ENCODE measurements at regions not wholly inside any gene's neighbourhood (a gene's known extent, or its start where the extent isn't known, plus 50 kb on each side); places are given as distances from the start of the nearest gene placed in this dataset.

DNA sequence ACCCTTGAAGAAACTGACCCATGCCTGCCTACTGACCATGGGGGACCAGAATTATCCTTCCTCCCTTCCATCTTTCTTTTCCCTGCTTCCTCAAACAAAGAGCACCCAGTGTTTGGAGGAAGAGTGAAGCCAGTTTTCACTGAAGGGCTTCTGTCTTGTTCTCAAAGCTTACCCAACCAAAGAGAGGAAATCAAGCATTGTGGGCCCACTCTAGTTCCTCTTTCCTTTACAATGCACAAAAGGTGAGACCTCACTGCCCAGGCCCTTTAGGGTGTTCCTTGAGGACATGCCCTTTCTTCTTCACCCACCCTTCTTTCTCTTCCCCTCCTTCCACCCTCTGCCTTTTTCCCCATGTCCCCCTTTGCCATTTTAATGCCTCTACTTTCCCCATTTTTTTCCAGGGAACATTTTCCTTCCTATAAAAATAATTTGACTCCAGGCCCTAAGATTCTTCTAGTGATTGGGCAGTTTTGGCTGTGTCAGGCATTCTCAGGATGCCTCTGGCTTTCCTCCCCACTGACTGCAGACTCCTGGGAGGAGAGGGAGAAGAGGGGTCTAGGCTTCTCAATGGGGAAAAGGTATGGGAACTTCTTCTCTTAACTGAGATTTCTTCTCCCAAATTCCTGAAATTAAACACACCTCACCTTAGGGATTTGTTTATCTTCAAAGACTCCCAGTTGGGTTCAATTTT, 126.6 kb upstream of the RMDN2 start:
- Histone ChIP-seq H3K4me1 (ENCODE audit: insufficient read depth, low read length) (no peaks in the 10 kb centered on the region), H3K79me2 (ENCODE audit: insufficient read depth, low read length) (no peaks in the 10 kb centered on the region), H2AFZ (ENCODE audit: low read depth, low read length) (no peak overlapping the region), H3K9me3 (ENCODE audit: insufficient read depth, low read length, severe bottlenecking) (no peaks in the 10 kb centered on the region), H3K27ac (ENCODE audit: low read length) (no peak overlapping the region), H3K4me2 (ENCODE audit: insufficient read depth, low read length) (no peak overlapping the region), H3K9ac (ENCODE audit: low read depth, low read length) (no peak overlapping the region), H3K4me3 (ENCODE audit: low read depth in 1 of 2, low read length in 2 of 2) (no peak overlapping the region), H3K27me3 (ENCODE audit: insufficient read depth, low read length, poor library complexity) (no peaks in the 10 kb centered on the region), H4K20me1 (ENCODE audit: insufficient read depth, low read length) (no peaks in the 10 kb centered on the region), H3K36me3 (ENCODE audit: insufficient read depth, low read length) (no peaks in the 10 kb centered on the region)
- ATAC-seq (ENCODE audit: insufficient read depth, low read depth) (no peak), DNase-seq (no peak)
- TF ChIP-seq, protein P1, sequence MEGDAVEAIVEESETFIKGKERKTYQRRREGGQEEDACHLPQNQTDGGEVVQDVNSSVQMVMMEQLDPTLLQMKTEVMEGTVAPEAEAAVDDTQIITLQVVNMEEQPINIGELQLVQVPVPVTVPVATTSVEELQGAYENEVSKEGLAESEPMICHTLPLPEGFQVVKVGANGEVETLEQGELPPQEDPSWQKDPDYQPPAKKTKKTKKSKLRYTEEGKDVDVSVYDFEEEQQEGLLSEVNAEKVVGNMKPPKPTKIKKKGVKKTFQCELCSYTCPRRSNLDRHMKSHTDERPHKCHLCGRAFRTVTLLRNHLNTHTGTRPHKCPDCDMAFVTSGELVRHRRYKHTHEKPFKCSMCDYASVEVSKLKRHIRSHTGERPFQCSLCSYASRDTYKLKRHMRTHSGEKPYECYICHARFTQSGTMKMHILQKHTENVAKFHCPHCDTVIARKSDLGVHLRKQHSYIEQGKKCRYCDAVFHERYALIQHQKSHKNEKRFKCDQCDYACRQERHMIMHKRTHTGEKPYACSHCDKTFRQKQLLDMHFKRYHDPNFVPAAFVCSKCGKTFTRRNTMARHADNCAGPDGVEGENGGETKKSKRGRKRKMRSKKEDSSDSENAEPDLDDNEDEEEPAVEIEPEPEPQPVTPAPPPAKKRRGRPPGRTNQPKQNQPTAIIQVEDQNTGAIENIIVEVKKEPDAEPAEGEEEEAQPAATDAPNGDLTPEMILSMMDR (IDR thresholded peaks at IDR 0.05; ENCODE audit: borderline replicate concordance, extremely low read depth, low read length, poor library complexity, severe bottlenecking): no peak
- no peak for TF ChIP-seq EZH2 (IDR thresholded peaks at IDR 0.05; ENCODE audit: borderline replicate concordance, low read depth, low read length, severe bottlenecking)

DNA sequence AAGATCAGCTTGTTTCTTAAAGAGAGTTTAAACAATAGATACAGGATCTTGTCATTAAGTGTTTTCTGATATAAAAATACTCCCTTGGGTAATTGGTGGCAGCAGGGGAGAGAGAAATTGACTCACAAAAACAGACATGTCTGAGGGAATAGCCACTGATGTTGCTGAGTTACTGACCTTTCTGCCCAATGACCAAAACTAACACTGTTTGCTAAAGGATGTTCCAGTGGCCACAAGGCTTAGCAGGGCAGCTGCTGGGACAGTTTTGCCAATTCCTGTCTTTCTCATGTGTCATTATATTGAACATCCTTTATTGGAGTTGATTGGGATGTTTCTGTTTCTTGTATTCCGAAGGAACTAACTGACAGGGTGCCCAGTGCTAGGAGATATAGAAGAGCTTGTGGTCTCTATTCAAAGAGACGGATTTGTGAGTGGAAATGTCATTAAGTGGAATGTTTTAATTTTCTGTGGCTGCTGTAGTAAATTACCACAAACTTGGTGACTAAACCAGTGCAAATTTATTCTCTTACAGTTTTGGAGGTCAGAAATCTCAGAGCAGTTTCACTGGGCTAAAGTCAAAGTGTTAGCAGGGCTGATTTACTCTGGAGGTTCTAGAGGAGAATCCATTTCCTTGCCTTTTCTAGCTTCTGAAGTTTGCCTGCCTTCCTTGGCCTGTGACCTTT, 124.8 kb upstream of the RMDN2 start:
- Histone ChIP-seq H4K20me1 (ENCODE audit: insufficient read depth, low read length) (no peaks in the 10 kb centered on the region), H3K4me3 (ENCODE audit: low read depth in 1 of 2, low read length in 2 of 2) (no peak overlapping the region), H3K36me3 (ENCODE audit: insufficient read depth, low read length) (no peaks in the 10 kb centered on the region), H3K9ac (ENCODE audit: low read depth, low read length) (no peak overlapping the region), H3K27me3 (ENCODE audit: insufficient read depth, low read length, poor library complexity) (no peaks in the 10 kb centered on the region), H3K4me1 (ENCODE audit: insufficient read depth, low read length) (no peaks in the 10 kb centered on the region), H3K27ac (ENCODE audit: low read length) (no peak overlapping the region), H3K9me3 (ENCODE audit: insufficient read depth, low read length, severe bottlenecking) (no peaks in the 10 kb centered on the region), H2AFZ (ENCODE audit: low read depth, low read length) (no peak overlapping the region), H3K4me2 (ENCODE audit: insufficient read depth, low read length) (no peak overlapping the region), H3K79me2 (ENCODE audit: insufficient read depth, low read length) (no peaks in the 10 kb centered on the region)
- no peak for TF ChIP-seq EZH2 (IDR thresholded peaks at IDR 0.05; ENCODE audit: borderline replicate concordance, low read depth, low read length, severe bottlenecking)
- TF ChIP-seq, protein P1 (IDR thresholded peaks at IDR 0.05; ENCODE audit: borderline replicate concordance, extremely low read depth, low read length, poor library complexity, severe bottlenecking): no peak
- no peak for ATAC-seq (ENCODE audit: insufficient read depth, low read depth)
- no peak for DNase-seq

DNA sequence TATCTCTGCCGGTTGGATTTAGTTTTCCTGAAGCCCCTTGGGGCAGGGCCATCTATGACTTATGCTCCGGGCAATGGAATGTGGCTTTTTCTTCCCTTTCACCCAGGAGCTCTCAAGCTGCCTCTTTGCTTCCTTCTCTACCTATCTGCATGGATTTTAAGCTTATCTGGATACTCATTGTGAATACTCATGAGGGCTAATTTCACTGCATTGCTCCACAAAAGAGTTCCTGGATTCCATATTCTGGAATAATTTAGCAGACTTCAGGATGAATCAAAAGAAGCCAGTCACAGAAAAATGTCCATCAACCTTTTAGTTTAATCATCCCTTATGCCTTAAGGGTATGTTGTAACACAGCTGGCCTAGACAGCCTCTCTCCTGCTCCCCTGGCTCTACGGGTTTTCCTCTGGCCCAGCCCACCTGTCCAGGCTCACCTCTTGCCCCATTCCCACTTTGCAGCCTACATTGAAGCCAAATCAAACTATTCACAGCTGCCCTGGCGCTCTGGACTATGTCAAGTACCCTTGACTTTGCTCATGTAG, 122.8 kb upstream of the RMDN2 start:
- H2AFZ ChIP-seq (ENCODE audit: low read depth, low read length): no peak overlapping the region
- no peaks in the 10 kb centered on the region for H3K9me3 ChIP-seq (ENCODE audit: insufficient read depth, low read length, severe bottlenecking)
- no peak for ATAC-seq (ENCODE audit: insufficient read depth, low read depth)
- H3K9ac ChIP-seq (ENCODE audit: low read depth, low read length): no peak overlapping the region
- no peaks in the 10 kb centered on the region for H3K79me2 ChIP-seq (ENCODE audit: insufficient read depth, low read length)
- H3K27me3 ChIP-seq (ENCODE audit: insufficient read depth, low read length, poor library complexity): no peaks in the 10 kb centered on the region
- no peak overlapping the region for H3K4me2 ChIP-seq (ENCODE audit: insufficient read depth, low read length)
- DNase-seq: no peak
- no peaks in the 10 kb centered on the region for H3K4me1 ChIP-seq (ENCODE audit: insufficient read depth, low read length)
- H4K20me1 ChIP-seq (ENCODE audit: insufficient read depth, low read length): no peaks in the 10 kb centered on the region
- H3K4me3 ChIP-seq (ENCODE audit: low read depth in 1 of 2, low read length in 2 of 2): no peak overlapping the region
- H3K27ac ChIP-seq (ENCODE audit: low read length): no peak overlapping the region
- H3K36me3 ChIP-seq (ENCODE audit: insufficient read depth, low read length): no peaks in the 10 kb centered on the region
- TF ChIP-seq, protein P1 (IDR thresholded peaks at IDR 0.05; ENCODE audit: borderline replicate concordance, extremely low read depth, low read length, poor library complexity, severe bottlenecking): no peak
- TF ChIP-seq EZH2 (IDR thresholded peaks at IDR 0.05; ENCODE audit: borderline replicate concordance, low read depth, low read length, severe bottlenecking): no peak

Data from DND-41 (cell line).